ENCODE measurements at regions not wholly inside any gene's neighbourhood (a gene's known extent, or its start where the extent isn't known, plus 50 kb on each side); places are given as distances from the start of the nearest gene placed in this dataset.

- no peaks in the 10 kb centered on the region for H3K9me3 ChIP-seq (ENCODE audit: control insufficient read depth in 1 of 2, low read length in 2 of 2)
- H3K4me1 ChIP-seq (ENCODE audit: insufficient read depth, low read length), result no peaks in the 10 kb centered on the region
- H3K27me3 ChIP-seq (ENCODE audit: insufficient read depth, low read length), result no peaks in the 10 kb centered on the region
- H3K36me3 Mint-ChIP-seq, result no peaks in the 10 kb centered on the region
- no peaks in the 10 kb centered on the region for H3K4me1 Mint-ChIP-seq
- intact Hi-C loops (cut with micrococcal nuclease), result no loop called here
- POLR2A ChIA-PET (ENCODE audit: partially characterized antibody), result no interaction called here
- DNase-seq, result no peak
- no peaks in the 10 kb centered on the region for H3K36me3 ChIP-seq (ENCODE audit: insufficient read depth, low read length)
- H3K27ac ChIP-seq (ENCODE audit: low read depth, low read length), result no peak overlapping the region
- no peaks in the 10 kb centered on the region for H3K27me3 Mint-ChIP-seq
- peaks cover 0 to 6% (median 0%) of the 10 kb centered on the region in 8 donors for H3K9me3 Mint-ChIP-seq
- no peak overlapping the region for H3K27ac Mint-ChIP-seq
- CTCF ChIA-PET (ENCODE audit: partially characterized antibody), result interaction anchor here (0.6 to 0.7 kb wide), 2 partner anchors 9 to 689 kb away, joined by 3 read pairs; no protein-coding TSS in a partner anchor
- H3K4me3 Mint-ChIP-seq, result no peak overlapping the region
- no peak overlapping the region for H3K4me3 ChIP-seq (ENCODE audit: low read length in 2 of 2)
Observed at GRCh38 chr2:150789376-150789905, 302.0 kb upstream of the RND3 start.

- H3K27ac Mint-ChIP-seq, result no peak overlapping the region
- Histone ChIP-seq H3K4me3 (ENCODE audit: low read length in 2 of 2) (no peak overlapping the region), H3K27me3 (ENCODE audit: insufficient read depth, low read length) (no peaks in the 10 kb centered on the region), H3K4me1 (ENCODE audit: insufficient read depth, low read length) (no peaks in the 10 kb centered on the region), H3K9me3 (ENCODE audit: control insufficient read depth in 1 of 2, low read length in 2 of 2) (no peaks in the 10 kb centered on the region), H3K27ac (ENCODE audit: low read depth, low read length) (no peak overlapping the region), H3K36me3 (ENCODE audit: insufficient read depth, low read length) (no peaks in the 10 kb centered on the region)
- ChIA-PET POLR2A (ENCODE audit: partially characterized antibody) (no interaction called here), CTCF (ENCODE audit: partially characterized antibody) (interaction anchor here (0.6 kb wide), 1 partner anchor 10 kb away, joined by 3 read pairs; no protein-coding TSS in a partner anchor)
- no peak overlapping the region for H3K4me3 Mint-ChIP-seq
- H3K36me3 Mint-ChIP-seq, result no peaks in the 10 kb centered on the region
- H3K27me3 Mint-ChIP-seq, result no peaks in the 10 kb centered on the region
- intact Hi-C loops (cut with micrococcal nuclease), result no loop called here
- no peak for DNase-seq
- peaks cover 0 to 6% (median under 1%) of the 10 kb centered on the region in 8 donors for H3K9me3 Mint-ChIP-seq
- no peaks in the 10 kb centered on the region for H3K4me1 Mint-ChIP-seq
Observed at GRCh38 chr2:150788426-150789140, 301.1 kb upstream of the RND3 start.

GRCh38 chr2:150787353-150788093 lies 300.1 kb upstream of the RND3 start:
- Histone ChIP-seq H3K9me3 (ENCODE audit: control insufficient read depth in 1 of 2, low read length in 2 of 2) (no peaks in the 10 kb centered on the region), H3K4me1 (ENCODE audit: insufficient read depth, low read length) (no peaks in the 10 kb centered on the region), H3K4me3 (ENCODE audit: low read length in 2 of 2) (no peak overlapping the region), H3K27me3 (ENCODE audit: insufficient read depth, low read length) (no peaks in the 10 kb centered on the region), H3K27ac (ENCODE audit: low read depth, low read length) (no peak overlapping the region), H3K36me3 (ENCODE audit: insufficient read depth, low read length) (no peaks in the 10 kb centered on the region)
- CTCF ChIA-PET (ENCODE audit: partially characterized antibody), result interaction anchor here (0.6 kb wide), 1 partner anchor 1955 kb away, joined by 5 read pairs; no protein-coding TSS in a partner anchor
- H3K4me1 Mint-ChIP-seq, result no peaks in the 10 kb centered on the region
- no peaks in the 10 kb centered on the region for H3K27me3 Mint-ChIP-seq
- intact Hi-C loops (cut with micrococcal nuclease), result no loop called here
- no peak for DNase-seq
- no peak overlapping the region for H3K4me3 Mint-ChIP-seq
- H3K9me3 Mint-ChIP-seq, result peaks cover 0 to 7% (median under 1%) of the 10 kb centered on the region in 8 donors
- no peaks in the 10 kb centered on the region for H3K36me3 Mint-ChIP-seq
- no peak overlapping the region for H3K27ac Mint-ChIP-seq
- POLR2A ChIA-PET (ENCODE audit: partially characterized antibody), result no interaction called here

DNA sequence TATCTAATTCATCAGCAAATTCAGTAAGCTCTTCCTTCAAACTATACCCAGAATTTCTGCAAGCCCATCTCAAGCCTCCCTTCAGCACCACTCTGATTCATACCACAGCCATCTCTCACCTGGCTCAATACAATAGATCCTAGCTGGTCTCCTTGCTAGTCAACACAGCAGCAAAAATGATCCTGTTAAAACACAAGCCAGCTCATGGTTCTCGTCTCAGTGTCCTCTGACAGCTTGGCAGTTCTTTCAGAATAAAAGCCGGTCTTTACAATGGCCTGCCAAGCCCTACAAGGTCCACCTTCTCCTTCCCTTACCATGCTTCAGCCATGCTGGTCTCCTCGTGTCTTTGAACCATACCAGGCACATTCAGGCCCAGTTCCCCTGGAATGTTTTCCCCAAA lies 296.9 kb upstream of the RND3 start:
- Mint-ChIP-seq H3K27me3 (no peaks in the 10 kb centered on the region), H3K27ac (no peak overlapping the region), H3K9me3 (peaks cover 0 to 3% (median 0%) of the 10 kb centered on the region in 8 donors), H3K4me3 (no peak overlapping the region), H3K4me1 (no peaks in the 10 kb centered on the region), H3K36me3 (no peaks in the 10 kb centered on the region)
- Histone ChIP-seq H3K27me3 (ENCODE audit: insufficient read depth, low read length) (no peaks in the 10 kb centered on the region), H3K4me1 (ENCODE audit: insufficient read depth, low read length) (no peaks in the 10 kb centered on the region), H3K27ac (ENCODE audit: low read depth, low read length) (no peak overlapping the region), H3K9me3 (ENCODE audit: control insufficient read depth in 1 of 2, low read length in 2 of 2) (no peaks in the 10 kb centered on the region), H3K4me3 (ENCODE audit: low read length in 2 of 2) (no peak overlapping the region), H3K36me3 (ENCODE audit: insufficient read depth, low read length) (no peaks in the 10 kb centered on the region)
- CTCF ChIA-PET (ENCODE audit: partially characterized antibody), result no interaction called here
- intact Hi-C loops (cut with micrococcal nuclease), result no loop called here
- POLR2A ChIA-PET (ENCODE audit: partially characterized antibody), result no interaction called here
- no peak for DNase-seq

DNA sequence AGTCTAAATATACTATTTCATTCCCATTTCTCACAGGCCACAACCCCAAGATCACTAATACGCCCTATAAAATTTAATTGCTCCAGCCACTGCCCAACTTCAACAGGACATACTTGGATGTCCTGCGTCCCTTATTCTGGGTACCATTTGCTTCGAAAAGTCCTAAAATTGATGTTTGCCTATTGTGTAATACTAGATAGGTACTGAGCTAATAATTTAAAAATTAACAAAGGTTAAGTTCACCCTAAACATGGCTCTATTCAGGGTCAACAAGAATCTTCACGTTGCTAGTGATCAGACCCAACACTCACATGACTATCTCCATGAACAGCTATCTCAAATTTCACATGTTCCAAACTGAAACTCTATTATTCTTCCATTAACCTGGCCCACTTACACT lies 296.4 kb upstream of the RND3 start:
- Histone ChIP-seq H3K36me3 (ENCODE audit: insufficient read depth, low read length) (no peaks in the 10 kb centered on the region), H3K4me3 (ENCODE audit: low read length in 2 of 2) (no peak overlapping the region), H3K9me3 (ENCODE audit: control insufficient read depth in 1 of 2, low read length in 2 of 2) (no peaks in the 10 kb centered on the region), H3K27me3 (ENCODE audit: insufficient read depth, low read length) (no peaks in the 10 kb centered on the region), H3K4me1 (ENCODE audit: insufficient read depth, low read length) (no peaks in the 10 kb centered on the region), H3K27ac (ENCODE audit: low read depth, low read length) (no peak overlapping the region)
- Mint-ChIP-seq H3K4me1 (no peaks in the 10 kb centered on the region), H3K9me3 (peaks cover 0 to 3% (median 0%) of the 10 kb centered on the region in 8 donors), H3K27ac (no peak overlapping the region), H3K4me3 (no peak overlapping the region), H3K36me3 (no peaks in the 10 kb centered on the region), H3K27me3 (no peaks in the 10 kb centered on the region)
- POLR2A ChIA-PET (ENCODE audit: partially characterized antibody), result no interaction called here
- no peak for DNase-seq
- intact Hi-C loops (cut with micrococcal nuclease), result no loop called here
- CTCF ChIA-PET (ENCODE audit: partially characterized antibody), result no interaction called here

DNA sequence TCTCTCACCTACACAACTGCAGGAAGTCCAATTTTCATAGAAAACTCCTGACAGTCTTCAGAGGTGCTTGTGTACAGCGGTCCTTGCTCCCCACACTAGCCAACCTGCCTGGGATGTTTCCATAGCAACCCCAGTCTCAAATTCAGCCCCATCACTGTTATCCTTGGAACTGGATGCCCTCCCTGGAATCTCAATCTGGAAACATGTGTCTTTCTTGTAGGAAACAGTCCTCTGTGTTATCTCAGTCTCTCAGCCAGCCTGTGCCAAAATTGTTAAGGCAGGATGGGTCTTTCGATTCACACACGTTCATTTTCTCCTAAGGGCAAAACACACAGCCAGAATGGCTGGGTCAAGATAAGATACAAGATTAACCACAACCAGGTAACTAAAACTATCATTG lies 295.5 kb upstream of the RND3 start:
- intact Hi-C loops (cut with micrococcal nuclease), result no loop called here
- CTCF ChIA-PET (ENCODE audit: partially characterized antibody), result no interaction called here
- POLR2A ChIA-PET (ENCODE audit: partially characterized antibody), result no interaction called here
- no peak for DNase-seq
- Mint-ChIP-seq H3K36me3 (no peaks in the 10 kb centered on the region), H3K9me3 (peaks cover 0 to 3% (median 0%) of the 10 kb centered on the region in 8 donors), H3K27me3 (no peaks in the 10 kb centered on the region), H3K27ac (no peak overlapping the region), H3K4me3 (no peak overlapping the region), H3K4me1 (no peaks in the 10 kb centered on the region)
- Histone ChIP-seq H3K4me1 (ENCODE audit: insufficient read depth, low read length) (no peaks in the 10 kb centered on the region), H3K36me3 (ENCODE audit: insufficient read depth, low read length) (no peaks in the 10 kb centered on the region), H3K4me3 (ENCODE audit: low read length in 2 of 2) (no peak overlapping the region), H3K9me3 (ENCODE audit: control insufficient read depth in 1 of 2, low read length in 2 of 2) (no peaks in the 10 kb centered on the region), H3K27ac (ENCODE audit: low read depth, low read length) (no peak overlapping the region), H3K27me3 (ENCODE audit: insufficient read depth, low read length) (no peaks in the 10 kb centered on the region)

DNA sequence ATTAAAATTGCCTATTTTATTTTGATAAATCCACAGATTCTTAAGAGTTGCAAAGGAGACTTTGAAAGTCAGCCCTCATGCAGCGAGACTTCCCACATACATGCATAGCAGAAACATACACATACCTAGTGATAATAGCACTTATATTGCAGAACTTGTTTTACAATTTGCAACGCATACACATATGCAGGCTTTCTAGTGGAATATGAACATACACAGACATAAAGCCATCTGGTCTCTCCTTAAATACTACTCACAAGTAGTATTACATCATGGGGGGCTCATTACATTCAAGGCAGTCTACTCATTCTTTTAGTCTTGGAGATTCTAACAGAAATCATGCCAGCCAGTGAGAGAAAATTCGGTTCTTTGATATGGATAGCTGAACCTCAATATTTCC lies 295.1 kb upstream of the RND3 start:
- POLR2A ChIA-PET (ENCODE audit: partially characterized antibody), result no interaction called here
- H3K36me3 ChIP-seq (ENCODE audit: insufficient read depth, low read length), result no peaks in the 10 kb centered on the region
- no peak overlapping the region for H3K27ac ChIP-seq (ENCODE audit: low read depth, low read length)
- H3K36me3 Mint-ChIP-seq, result no peaks in the 10 kb centered on the region
- no peak for DNase-seq
- H3K9me3 Mint-ChIP-seq, result peaks cover 0 to 3% (median 0%) of the 10 kb centered on the region in 8 donors
- H3K4me3 ChIP-seq (ENCODE audit: low read length in 2 of 2), result no peak overlapping the region
- no peaks in the 10 kb centered on the region for H3K9me3 ChIP-seq (ENCODE audit: control insufficient read depth in 1 of 2, low read length in 2 of 2)
- H3K27me3 Mint-ChIP-seq, result no peaks in the 10 kb centered on the region
- CTCF ChIA-PET (ENCODE audit: partially characterized antibody), result no interaction called here
- H3K4me1 ChIP-seq (ENCODE audit: insufficient read depth, low read length), result no peaks in the 10 kb centered on the region
- intact Hi-C loops (cut with micrococcal nuclease), result no loop called here
- no peaks in the 10 kb centered on the region for H3K4me1 Mint-ChIP-seq
- H3K27me3 ChIP-seq (ENCODE audit: insufficient read depth, low read length), result no peaks in the 10 kb centered on the region
- no peak overlapping the region for H3K4me3 Mint-ChIP-seq
- H3K27ac Mint-ChIP-seq, result no peak overlapping the region

Measured in CD4-positive, alpha-beta memory T cell (primary cell).